Activated CD4-positive, alpha-beta T cell treated with anti-CD3 and anti-CD28 coated beads for 24 hours (primary cell): ENCODE measurements at regions not wholly inside any gene's neighbourhood (a gene's known extent, or its start where the extent isn't known, plus 50 kb on each side); places are given as distances from the start of the nearest gene placed in this dataset.

Experiments
- DNase-seq, 2 donors: peaks; one replicate each; pipeline ENCODE4 v3.0.0-alpha.2; 2020; ENCODE audit warnings: low read depth in 2 of 2

GRCh38 chr5:173689737-173690360, 73.4 kb upstream of the BOD1 start:
- no peak for DNase-seq

GRCh38 chr5:173691931-173692330, 75.5 kb upstream of the BOD1 start:
- no peak for DNase-seq

DNA sequence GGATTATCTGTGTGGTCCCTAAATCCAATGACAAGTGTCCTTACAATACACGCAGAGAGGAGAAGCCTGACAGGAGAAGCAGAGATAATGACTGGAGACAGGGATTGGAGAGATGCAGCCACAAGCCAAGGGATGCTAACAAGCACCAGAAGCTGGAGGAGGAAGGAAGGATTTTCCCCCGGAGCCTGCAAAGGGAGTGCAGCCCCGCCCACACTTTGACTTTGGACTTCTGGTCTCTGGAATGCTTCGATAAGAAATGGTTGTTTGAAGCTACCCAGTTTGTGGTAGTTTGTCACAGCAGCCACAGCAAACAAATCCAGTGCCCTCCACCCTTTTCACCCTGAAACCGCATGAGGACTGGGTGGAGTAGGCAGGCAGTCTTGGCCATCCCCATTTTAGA, 77.2 kb upstream of the BOD1 start:
- no peak for DNase-seq

GRCh38 chr5:173696216-173696615, 79.8 kb upstream of the BOD1 start:
- DNase-seq = no peak

GRCh38 chr5:173697931-173698579, 81.6 kb upstream of the BOD1 start:
- no peak for DNase-seq

- no peak for DNase-seq
These were observed 83.5 kb upstream of the BOD1 start for GRCh38 chr5:173699966-173700365.

GRCh38 chr5:173703466-173703865, 87.0 kb upstream of the BOD1 start:
- DNase-seq = no peak

- DNase-seq = no peak
These were observed 88.4 kb upstream of the BOD1 start for GRCh38 chr5:173704615-173705511.

DNA sequence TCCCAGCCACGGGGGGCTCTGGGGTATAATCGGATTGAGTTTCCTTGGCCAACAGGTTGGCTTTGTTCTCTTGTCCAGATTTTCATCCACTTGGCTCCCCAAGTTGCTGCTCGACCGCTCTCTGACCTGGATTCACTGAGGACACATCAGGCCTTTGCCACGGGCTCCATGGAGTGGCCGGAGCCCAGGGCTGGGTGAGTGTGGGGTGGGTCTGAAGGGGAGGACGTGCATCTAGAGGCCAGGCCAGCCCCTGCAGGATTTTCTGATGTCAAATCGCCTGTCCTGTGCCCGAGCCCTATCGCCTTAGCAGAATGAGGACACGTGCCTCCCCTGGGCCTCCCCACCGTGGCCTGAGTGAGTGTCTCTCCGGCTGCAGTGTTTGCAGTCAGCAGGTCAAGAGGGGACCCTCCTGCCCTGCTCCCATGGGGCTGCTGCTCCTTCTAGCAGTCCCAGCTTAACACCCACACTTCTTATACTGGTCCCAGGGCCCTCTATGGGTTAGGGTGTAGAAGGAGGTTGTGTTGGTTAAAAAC, 89.1 kb upstream of the BOD1 start:
- no peak for DNase-seq

DNA sequence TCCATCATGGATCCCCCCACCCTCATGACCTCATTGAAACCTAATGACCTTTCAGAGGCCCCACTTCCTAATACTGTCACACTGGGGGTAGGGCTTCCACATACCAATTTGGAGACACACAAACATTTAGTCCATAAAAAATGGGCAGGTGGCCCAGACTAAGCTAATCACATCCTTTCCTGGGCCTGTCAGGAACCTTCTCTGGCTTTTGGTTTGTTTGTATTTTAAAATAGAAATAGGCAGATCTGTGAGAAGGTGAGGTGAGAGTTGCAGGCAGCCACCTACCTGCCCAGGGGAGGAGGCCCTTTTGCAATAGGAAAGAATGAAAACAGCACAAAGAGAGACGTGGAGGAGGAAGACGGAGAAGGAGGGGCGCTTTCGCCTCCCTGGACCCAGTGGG, 90.2 kb upstream of the BOD1 start:
- DNase-seq = no peak

DNA sequence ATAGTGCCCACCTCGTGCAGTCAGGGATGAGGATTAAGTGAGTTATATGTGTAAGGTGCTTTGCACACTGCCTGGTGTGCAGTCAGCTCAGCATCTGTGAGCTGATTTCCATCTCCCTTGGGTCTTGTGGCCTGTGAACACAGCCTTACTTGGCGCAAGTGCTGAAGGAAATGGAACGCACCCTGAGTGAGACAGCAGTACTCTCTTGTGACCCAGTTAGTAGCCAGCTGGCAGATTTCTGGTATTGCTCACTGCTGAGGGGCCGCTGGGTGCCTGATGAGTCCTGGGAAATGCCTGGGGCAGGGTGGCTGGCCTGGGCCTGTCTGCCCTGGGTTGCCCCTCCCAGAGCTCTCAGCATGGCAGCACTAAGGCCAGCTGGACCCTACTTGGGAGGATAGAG, 90.9 kb upstream of the BOD1 start:
- DNase-seq = no peak

DNA sequence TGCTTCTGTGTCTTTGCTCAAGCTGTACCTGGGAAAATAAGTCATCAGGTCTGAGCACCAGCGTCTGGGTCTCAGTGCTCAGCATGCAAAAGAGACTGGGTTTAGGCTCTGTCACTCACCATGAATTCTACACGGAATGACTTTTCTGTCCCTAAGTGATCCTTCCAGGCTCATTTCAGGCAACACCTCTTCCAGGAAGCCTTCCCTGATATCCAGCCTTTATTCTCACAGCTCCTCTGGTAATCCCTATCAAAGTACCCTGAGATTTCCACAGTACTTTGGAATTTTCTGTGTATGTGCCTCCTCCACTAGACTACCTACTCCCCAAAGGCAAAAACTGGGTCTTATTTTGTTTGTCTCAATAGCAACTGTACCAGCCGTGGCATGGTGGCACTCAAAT, 92.7 kb upstream of the BOD1 start:
- DNase-seq = no peak

DNA sequence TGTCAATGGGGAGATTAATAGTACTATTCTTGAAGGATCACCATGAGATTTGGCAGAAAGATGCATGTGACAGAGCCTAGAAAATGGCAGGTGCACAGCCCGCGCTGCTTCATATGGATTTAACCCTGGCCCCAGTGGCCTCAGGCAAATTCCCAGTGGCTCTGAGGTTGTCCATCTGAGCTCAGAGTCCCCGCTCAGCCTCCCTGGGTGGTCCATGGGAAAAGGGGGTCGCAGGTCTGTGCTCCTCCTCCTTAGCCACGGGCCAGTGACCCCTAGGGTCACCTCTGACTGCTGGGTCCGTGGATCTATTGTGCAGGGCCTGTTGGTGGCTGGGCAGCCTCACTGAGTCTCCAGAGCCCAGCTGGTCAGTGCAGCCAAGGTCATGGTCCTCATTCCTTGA, 93.3 kb upstream of the BOD1 start:
- DNase-seq = no peak

- DNase-seq = no peak
These were observed 94.1 kb upstream of the BOD1 start for GRCh38 chr5:173710528-173710927.

- no peak for DNase-seq
These were observed 95.0 kb upstream of the BOD1 start for GRCh38 chr5:173711466-173711865.

- no peak for DNase-seq
These were observed 96.2 kb upstream of the BOD1 start for GRCh38 chr5:173712609-173713175.

GRCh38 chr5:173714551-173715428, 98.3 kb upstream of the BOD1 start:
- DNase-seq = no peak

DNA sequence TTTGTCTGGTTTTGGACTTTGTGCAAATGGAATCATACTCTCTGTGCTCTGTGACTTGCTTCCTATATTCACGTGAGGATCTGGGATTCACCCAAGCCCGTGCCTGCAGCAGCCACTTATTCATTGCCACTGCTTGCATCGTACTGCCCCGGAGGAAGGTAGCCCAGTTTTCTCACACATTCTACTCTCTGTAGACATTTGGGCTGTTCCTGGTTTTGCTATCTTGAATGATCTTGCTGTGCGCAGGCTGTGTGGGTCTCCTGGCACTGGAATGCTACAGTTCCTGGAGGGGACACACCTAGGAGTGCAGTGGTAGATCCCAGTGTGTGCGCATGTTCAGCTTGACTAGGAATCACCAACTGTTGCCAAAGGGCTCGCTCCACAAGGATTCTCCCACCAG, 99.2 kb upstream of the BOD1 start:
- DNase-seq = no peak

- no peak for DNase-seq
These were observed 99.7 kb upstream of the BOD1 start for GRCh38 chr5:173716058-173716682.

GRCh38 chr5:173717959-173718358, 101.5 kb upstream of the BOD1 start:
- no peak for DNase-seq

DNA sequence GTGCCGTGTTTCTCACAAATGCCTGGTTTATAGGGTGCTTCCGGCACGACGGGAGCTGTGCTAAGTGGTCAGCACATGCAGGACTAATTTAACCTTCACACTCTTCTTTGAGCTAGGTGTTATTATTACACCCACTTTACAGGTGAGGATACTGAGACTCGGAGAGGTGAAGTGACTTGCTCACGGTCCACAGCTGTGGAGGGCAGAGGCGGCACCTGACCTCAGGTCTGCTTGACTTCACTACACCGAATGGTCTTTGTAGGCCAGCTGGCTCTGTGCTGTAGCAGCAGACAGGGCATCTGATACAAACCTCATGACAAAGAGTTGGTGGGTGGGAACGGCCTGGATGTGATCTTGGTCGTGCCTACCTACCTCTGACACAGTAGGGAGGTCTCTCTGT, 102.0 kb upstream of the BOD1 start:
- no peak for DNase-seq
